Activated naive CD4-positive, alpha-beta T cell treated with anti-CD3 and anti-CD28 coated beads, Interleukin-2, amount 50 U/mL, for 16 hours (primary cell): ENCODE measurements at regions not wholly inside any gene's neighbourhood (a gene's known extent, or its start where the extent isn't known, plus 50 kb on each side); places are given as distances from the start of the nearest gene placed in this dataset.
"Not testable (repeated sequence)": the region's sequence is repeated elsewhere in the genome, so short reads cannot be mapped to it uniquely, and the experiment has no call there.

ENCODE experiments used
- DNase-seq: peaks from one replicate; pipeline ENCODE4 v3.0.0-alpha.2; 2020

- no peak for DNase-seq
Measured at GRCh38 chr22:22374163-22374562, 129.6 kb downstream of the VPREB1 start.

GRCh38 chr22:22374579-22374978, 130.0 kb downstream of the VPREB1 start:
- no peak for DNase-seq

GRCh38 chr22:22375576-22376351, 131.2 kb downstream of the VPREB1 start:
- no peak for DNase-seq

- DNase-seq, result no peak
Measured at GRCh38 chr22:22376352-22376706, 131.7 kb downstream of the VPREB1 start.

- DNase-seq, result not testable (repeated sequence)
Measured at GRCh38 chr22:22376884-22377283, 131.7 kb downstream of the ZNF280B start.

- DNase-seq, result no peak
Measured at GRCh38 chr22:22377335-22377734, 131.2 kb downstream of the ZNF280B start.

GRCh38 chr22:22378446-22379415, 129.8 kb downstream of the ZNF280B start:
- no peak for DNase-seq

- no peak for DNase-seq
Measured at GRCh38 chr22:22380098-22381030, 128.2 kb downstream of the ZNF280B start.

- not testable (repeated sequence) for DNase-seq
Measured at GRCh38 chr22:22381292-22381691, 127.2 kb downstream of the ZNF280B start.

- DNase-seq, result no peak
Measured at GRCh38 chr22:22384267-22384666, 124.3 kb downstream of the ZNF280B start.

GRCh38 chr22:22384668-22385244, 123.8 kb downstream of the ZNF280B start:
- DNase-seq, result no peak

- DNase-seq, result no peak
Measured at GRCh38 chr22:22386602-22387385, 121.7 kb downstream of the ZNF280B start.

- DNase-seq, result no peak
Measured at GRCh38 chr22:22387386-22387736, 121.2 kb downstream of the ZNF280B start.

- no peak for DNase-seq
Measured at GRCh38 chr22:22388090-22388489, 120.5 kb downstream of the ZNF280B start.

GRCh38 chr22:22388494-22388893, 120.0 kb downstream of the ZNF280B start:
- DNase-seq, result no peak

GRCh38 chr22:22389467-22389866, 119.1 kb downstream of the ZNF280B start:
- no peak for DNase-seq

- no peak for DNase-seq
Measured at GRCh38 chr22:22390989-22391388, 117.6 kb downstream of the ZNF280B start.

- no peak for DNase-seq
Measured at GRCh38 chr22:22391543-22391942, 117.0 kb downstream of the ZNF280B start.

GRCh38 chr22:22392131-22392530, 116.4 kb downstream of the ZNF280B start:
- DNase-seq, result no peak

GRCh38 chr22:22394591-22394990, 114.0 kb downstream of the ZNF280B start:
- DNase-seq, result no peak

GRCh38 chr22:22395245-22395644, 113.3 kb downstream of the ZNF280B start:
- DNase-seq, result no peak
